ENCODE measurements at regions not wholly inside any gene's neighbourhood (a gene's known extent, or its start where the extent isn't known, plus 50 kb on each side); places are given as distances from the start of the nearest gene placed in this dataset.
A peak's percentile ranks its signal among the peaks of the same experiment; 100 is the strongest.
"Not testable (repeated sequence)": the region's sequence is repeated elsewhere in the genome, so short reads cannot be mapped to it uniquely, and the experiment has no call there.

GRCh38 chr12:92244036-92244435 is 98.4 kb upstream of the BTG1 start:
- DNase-seq, result no peak

- no peak for DNase-seq
These were observed 97.3 kb upstream of the BTG1 start for GRCh38 chr12:92242907-92243306.

GRCh38 chr12:92237762-92238523 is 92.3 kb upstream of the BTG1 start:
- no peak for DNase-seq

DNA sequence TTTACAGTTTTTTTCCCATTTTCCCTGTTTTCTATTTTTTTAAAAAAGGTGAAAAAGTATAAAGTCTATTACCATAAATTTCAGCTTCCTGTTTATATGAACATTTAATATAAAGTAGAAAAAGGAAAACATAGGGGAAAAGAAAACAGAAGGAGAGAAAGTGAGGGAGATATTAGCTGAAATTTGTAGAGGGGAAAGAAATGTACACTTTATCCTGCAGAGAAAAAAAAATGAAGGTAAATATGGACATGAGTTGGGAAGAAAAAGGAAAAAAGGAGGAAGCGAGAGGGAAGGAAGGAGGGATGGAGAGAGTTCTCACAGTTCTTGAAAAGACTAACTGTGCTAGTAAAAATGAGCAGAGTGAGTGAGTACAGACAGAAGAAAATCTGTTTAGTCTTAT is 91.6 kb upstream of the BTG1 start:
- DNase-seq, result no peak

- DNase-seq, result no peak
These were observed 90.2 kb upstream of the BTG1 start for GRCh38 chr12:92235703-92236472.

DNA sequence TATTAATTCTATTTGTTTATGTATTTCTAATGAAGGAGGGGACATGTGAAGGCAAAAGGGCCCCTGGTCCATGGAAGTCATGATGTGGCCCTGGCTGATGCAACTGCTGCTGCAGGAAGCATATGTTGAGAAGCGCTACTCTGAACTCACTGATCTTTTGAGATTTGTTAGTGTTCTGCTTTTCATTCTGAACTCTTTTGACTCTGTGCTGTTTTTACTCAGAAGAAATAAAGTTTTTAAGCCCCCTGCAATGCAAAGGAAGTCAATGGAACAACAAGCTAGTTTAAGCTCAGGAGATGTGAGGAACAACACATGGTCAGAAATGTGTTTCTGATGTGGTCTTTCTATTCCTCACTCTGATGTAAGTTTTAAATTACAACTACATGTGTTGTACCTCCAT is 88.9 kb upstream of the BTG1 start:
- no peak for DNase-seq

DNA sequence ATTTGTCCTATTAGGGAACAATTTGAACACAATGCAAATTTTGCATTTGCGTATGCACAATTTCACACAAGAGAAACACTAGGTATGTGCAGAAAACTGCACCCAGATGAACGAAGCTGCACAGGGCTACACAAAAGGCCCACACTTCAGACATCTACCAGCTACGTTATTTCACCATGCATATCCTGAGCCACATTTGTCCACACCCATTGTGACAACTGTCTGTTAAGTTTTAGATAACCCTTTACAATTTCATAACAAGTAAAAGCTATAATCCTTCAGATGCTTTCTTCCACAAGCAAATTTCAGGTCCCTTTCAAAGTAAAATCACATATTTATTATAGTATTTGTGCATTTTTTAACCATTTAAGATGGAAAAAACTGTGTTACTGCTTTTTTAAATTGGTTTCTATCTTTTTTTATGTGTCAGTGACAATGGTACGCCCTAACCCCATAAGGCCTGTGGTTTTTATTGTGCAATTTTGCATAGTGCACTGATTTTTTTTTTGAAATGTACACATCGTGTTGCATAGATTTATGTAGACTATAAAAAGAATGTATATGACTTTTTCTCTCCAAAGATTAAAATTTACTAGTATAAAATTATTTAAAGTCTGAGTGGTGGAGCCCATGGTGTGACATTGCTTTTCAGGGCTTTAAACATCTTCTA is 87.8 kb upstream of the BTG1 start:
- DNase-seq, result no peak

GRCh38 chr12:92232371-92232932 is 86.8 kb upstream of the BTG1 start:
- not testable (repeated sequence) for DNase-seq

GRCh38 chr12:92231945-92232344 is 86.3 kb upstream of the BTG1 start:
- DNase-seq, result not testable (repeated sequence)

- DNase-seq, result not testable (repeated sequence)
These were observed 85.9 kb upstream of the BTG1 start for GRCh38 chr12:92231532-92231931.

- no peak for DNase-seq
These were observed 83.7 kb upstream of the BTG1 start for GRCh38 chr12:92229381-92229780.

DNA sequence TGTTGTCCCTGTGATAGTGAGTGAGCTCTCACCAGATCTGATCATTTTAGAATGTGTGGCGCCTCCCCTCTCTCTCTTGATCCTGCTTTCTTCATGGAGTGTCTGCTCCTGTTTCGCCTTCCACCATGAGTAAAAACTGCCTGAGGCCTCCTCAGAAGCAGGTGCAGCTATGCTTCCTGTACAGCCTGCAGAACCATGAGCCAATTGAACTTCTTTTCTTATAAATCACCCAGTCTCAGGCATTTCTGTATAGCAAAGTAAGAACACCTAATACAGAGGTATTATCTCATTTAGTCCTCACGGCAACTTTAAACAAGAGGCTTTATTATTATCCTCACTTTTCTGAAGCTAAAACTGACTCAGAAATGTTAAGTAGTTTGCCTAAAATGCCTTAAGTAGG is 81.3 kb upstream of the BTG1 start:
- DNase-seq, result no peak

GRCh38 chr12:92226071-92226661 is 80.5 kb upstream of the BTG1 start:
- DNase-seq, result peak; percentile 31

DNA sequence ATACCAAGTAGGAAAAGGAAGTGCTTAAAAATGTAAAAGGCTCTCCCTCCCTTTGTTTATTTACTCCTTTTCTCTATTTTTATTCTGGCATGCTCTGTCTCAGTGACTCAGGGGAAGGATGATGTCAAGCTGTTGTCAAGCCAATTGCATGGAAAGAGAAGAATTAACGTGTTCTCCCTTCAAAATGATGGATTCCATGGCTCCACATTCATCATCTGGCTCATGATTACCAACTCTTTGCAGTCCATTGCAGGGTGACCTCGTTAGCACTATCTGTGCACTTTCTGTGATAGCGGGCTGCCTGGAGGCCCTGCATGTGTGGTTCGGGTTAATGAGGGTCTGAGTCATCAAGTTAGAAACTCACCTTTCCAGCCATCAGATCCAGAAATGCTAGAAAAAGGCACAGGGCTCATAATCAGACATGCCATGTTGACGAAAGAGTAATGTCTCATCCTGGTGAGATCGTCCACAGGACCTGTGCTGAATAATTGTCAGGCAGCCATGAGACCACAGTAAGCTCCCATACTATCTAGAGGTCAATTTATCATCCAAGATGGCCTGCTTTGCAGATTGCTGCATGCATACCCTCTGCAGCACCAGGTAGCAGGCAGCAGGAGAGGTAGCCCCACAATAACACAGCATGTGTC is 79.2 kb upstream of the BTG1 start:
- peak; percentile 97 for DNase-seq

GRCh38 chr12:92223481-92223880 is 77.8 kb upstream of the BTG1 start:
- DNase-seq, result no peak

DNA sequence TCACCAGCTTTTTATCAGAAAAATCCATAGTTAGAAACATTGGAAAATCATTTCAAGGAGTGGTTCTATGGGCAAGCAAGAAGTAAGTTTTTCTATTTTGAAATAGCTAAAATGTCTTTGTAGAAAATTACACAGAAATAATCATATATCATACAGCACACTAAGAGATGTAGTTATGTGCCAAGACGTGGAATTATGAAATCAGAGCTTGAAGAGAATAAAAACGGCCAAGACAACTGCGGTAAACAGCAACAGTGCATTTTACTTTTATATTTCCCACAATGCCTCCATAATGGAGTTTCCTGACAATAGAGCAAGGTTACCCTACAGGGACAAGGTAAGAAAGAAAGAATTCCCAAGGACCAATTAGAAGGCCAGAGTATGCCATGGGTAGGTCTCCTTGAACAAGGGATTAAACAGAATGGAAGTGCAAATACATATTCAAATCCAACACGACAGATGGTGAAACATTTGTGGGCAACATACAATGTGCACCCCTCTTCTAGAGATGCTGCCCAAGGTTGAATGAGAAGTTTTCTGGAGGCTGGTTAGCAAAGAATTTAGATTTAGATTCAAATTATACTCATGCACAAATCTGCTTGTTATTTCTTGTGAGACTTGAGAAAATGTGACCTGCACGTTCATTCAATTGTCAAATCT is 76.1 kb upstream of the BTG1 start:
- no peak for DNase-seq

DNA sequence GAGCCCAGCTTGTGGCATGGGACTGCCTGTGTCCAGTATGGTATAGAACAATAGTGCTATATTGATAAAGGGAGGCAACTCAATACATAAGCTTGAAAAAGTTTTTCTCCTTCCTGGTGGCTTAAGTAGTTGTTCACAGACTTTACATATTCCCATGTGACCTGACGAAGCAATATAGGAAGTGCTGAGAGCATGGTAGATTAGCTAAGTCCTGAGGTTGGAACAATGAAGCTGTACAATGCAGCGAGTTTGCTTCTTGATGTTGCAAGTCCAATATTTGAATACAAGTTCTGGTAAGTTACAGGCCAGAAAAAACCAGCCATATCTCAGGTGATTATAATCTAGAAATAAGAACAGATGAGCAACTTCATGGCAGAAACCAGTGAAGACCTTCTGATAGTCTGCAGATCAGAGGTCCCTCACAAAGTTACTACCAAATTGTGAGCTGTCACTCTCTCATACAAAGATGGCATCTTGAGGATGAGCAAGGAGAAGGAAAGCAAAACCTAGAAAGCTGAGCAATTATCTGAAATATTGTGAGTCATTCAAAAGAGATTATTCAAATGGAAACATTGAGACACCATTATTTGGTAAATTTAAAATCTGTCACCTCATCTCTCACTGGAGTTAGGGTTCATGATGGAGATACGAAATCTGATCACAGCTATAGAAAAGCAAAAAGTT is 72.9 kb upstream of the BTG1 start:
- DNase-seq, result no peak

DNA sequence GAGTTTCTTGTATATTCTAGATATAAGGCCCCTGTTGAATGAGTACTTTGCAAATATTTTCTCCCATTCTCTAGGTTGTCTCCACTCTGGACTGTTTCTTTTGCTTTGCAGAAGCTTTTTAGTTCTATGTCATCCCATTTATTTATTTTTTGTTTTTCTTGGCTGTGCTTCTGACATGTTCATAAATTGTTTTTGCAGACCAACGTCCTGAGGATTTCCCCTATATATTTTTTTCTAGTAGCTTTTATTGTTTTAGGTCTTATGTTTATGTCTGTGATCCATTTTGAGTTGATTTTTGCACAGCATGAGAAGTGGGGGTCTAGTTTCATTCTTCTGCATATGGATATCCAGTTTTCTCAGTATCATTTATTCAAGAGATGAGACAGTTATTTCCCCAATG is 70.4 kb upstream of the BTG1 start:
- DNase-seq, result no peak

DNA sequence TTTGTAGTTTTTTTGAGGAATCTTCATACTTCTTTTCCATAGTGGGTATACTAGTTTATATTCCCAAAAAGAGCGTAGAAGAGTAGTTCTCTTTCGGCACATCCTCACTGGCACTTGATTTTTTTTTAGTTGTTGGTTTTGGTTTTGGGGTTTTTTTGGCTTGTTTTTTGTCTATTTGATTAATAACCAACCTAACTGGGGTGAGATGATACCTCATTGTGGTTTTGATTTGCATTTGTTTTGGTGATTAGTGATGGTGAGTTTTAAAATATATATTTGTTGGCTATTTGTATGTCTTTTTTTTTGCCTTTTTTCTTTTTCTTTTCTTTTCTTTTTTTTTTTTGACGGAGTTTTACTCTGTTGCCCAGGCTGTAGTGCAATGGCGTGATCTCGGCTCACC is 69.7 kb upstream of the BTG1 start:
- DNase-seq, result no peak

DNA sequence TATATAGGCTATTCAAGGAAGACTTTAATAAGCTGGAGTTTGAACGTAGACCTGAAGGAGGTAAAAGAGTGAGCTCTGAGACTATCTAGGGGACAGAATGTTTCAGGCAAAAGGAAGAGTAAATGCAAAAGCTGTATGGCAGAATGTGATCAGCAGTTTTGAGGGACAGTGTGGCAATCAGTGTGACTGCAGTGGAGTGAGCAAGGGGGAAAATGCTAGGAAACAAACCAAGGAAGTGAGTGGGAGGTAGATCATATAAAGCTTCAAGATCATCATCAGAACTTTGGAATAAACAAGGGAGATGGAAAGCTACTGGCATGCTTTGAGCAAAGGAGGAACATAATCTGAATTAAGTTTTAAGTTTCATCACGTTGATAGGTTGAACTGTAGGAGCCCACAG is 67.5 kb upstream of the BTG1 start:
- no peak for DNase-seq

GRCh38 chr12:92210071-92210470 is 64.4 kb upstream of the BTG1 start:
- DNase-seq, result no peak

All from NCI-H226 (cell line).